ENCODE measurements at regions not wholly inside any gene's neighbourhood (a gene's known extent, or its start where the extent isn't known, plus 50 kb on each side); places are given as distances from the start of the nearest gene placed in this dataset.
"Not testable (repeated sequence)": the region's sequence is repeated elsewhere in the genome, so short reads cannot be mapped to it uniquely, and the experiment has no call there.

GRCh38 chr9:75265525-75265972 lies 177.2 kb downstream of the OSTF1 start:
- Histone ChIP-seq H3K27me3 (ENCODE audit: control insufficient read depth in 1 of 2, insufficient read depth in 2 of 2, low read length in 2 of 2) (no peaks in the 10 kb centered on the region), H3K27ac (ENCODE audit: low read depth in 1 of 2, low read length in 2 of 2) (no peak overlapping the region), H3K4me1 (ENCODE audit: insufficient read depth, low read length) (no peaks in the 10 kb centered on the region), H3K36me3 (ENCODE audit: insufficient read depth, low read length) (no peaks in the 10 kb centered on the region), H3K9me3 (ENCODE audit: control insufficient read depth in 1 of 2, insufficient read depth in 1 of 2, low read length in 2 of 2) (no peaks in the 10 kb centered on the region), H3K4me3 (ENCODE audit: low read length) (no peak overlapping the region)
- intact Hi-C loops (cut with DNase I, micrococcal nuclease): loop anchor here (2.0 to 5.0 kb wide), 2 partner anchors 52 to 1037 kb away; no protein-coding TSS in a partner anchor
- Mint-ChIP-seq H3K9me3 (no peaks in the 10 kb centered on the region), H3K36me3 (ENCODE audit: low read depth) (no peaks in the 10 kb centered on the region), H3K4me3 (no peak overlapping the region), H3K27ac (no peak overlapping the region), H3K27me3 (no peaks in the 10 kb centered on the region), H3K4me1 (ENCODE audit: low read depth) (no peaks in the 10 kb centered on the region)
- ATAC-seq (ENCODE audit: poor library complexity) (peak; percentile 62), DNase-seq (peak in 13 of 14 experiments; percentile 1 to 69 (median 30))
- POLR2A ChIA-PET: no interaction called here
- CTCF ChIA-PET: interaction anchor here (1.0 to 2.0 kb wide), 2 partner anchors 13 to 1037 kb away, joined by 3 to 12 read pairs; no protein-coding TSS in a partner anchor
- peak; percentile 97 for TF ChIP-seq CTCF (IDR thresholded peaks at IDR 0.05)

GRCh38 chr9:75269197-75269596 lies 180.9 kb downstream of the OSTF1 start:
- H3K27me3 Mint-ChIP-seq: no peaks in the 10 kb centered on the region
- no peak for TF ChIP-seq CTCF (IDR thresholded peaks at IDR 0.05)
- H3K4me1 Mint-ChIP-seq (ENCODE audit: low read depth): no peaks in the 10 kb centered on the region
- no peak overlapping the region for H3K27ac Mint-ChIP-seq
- no peak overlapping the region for H3K4me3 Mint-ChIP-seq
- peaks cover 0 to 7% of the 10 kb centered on the region in 2 experiments for H3K9me3 ChIP-seq (ENCODE audit: control insufficient read depth in 1 of 2, insufficient read depth in 1 of 2, low read length in 2 of 2)
- intact Hi-C loops (cut with DNase I, micrococcal nuclease): loop anchor here in 1 of 2 experiments (5.0 kb wide), 1 partner anchor 48 kb away; no protein-coding TSS in a partner anchor
- DNase-seq (no peak), ATAC-seq (ENCODE audit: poor library complexity) (no peak)
- no peaks in the 10 kb centered on the region for H3K36me3 ChIP-seq (ENCODE audit: insufficient read depth, low read length)
- no peaks in the 10 kb centered on the region for H3K27me3 ChIP-seq (ENCODE audit: control insufficient read depth in 1 of 2, insufficient read depth in 2 of 2, low read length in 2 of 2)
- no peak overlapping the region for H3K27ac ChIP-seq (ENCODE audit: low read depth in 1 of 2, low read length in 2 of 2)
- no peaks in the 10 kb centered on the region for H3K36me3 Mint-ChIP-seq (ENCODE audit: low read depth)
- H3K4me1 ChIP-seq (ENCODE audit: insufficient read depth, low read length): no peaks in the 10 kb centered on the region
- CTCF ChIA-PET: interaction anchor here (1.4 kb wide), 1 partner anchor 1033 kb away, joined by 3 read pairs; no protein-coding TSS in a partner anchor
- H3K4me3 ChIP-seq (ENCODE audit: low read length): no peak overlapping the region
- peaks cover 7% of the 10 kb centered on the region for H3K9me3 Mint-ChIP-seq
- POLR2A ChIA-PET: no interaction called here

- H3K4me1 Mint-ChIP-seq (ENCODE audit: low read depth); DNase-seq; CTCF ChIA-PET; intact Hi-C loops (cut with DNase I, micrococcal nuclease); H3K36me3 Mint-ChIP-seq (ENCODE audit: low read depth); H3K9me3 ChIP-seq (ENCODE audit: control insufficient read depth in 1 of 2, insufficient read depth in 1 of 2, low read length in 2 of 2); H3K4me3 ChIP-seq (ENCODE audit: low read length); H3K27ac ChIP-seq (ENCODE audit: low read depth in 1 of 2, low read length in 2 of 2); ATAC-seq (ENCODE audit: poor library complexity); H3K27ac Mint-ChIP-seq; POLR2A ChIA-PET; H3K27me3 Mint-ChIP-seq; H3K27me3 ChIP-seq (ENCODE audit: control insufficient read depth in 1 of 2, insufficient read depth in 2 of 2, low read length in 2 of 2); H3K36me3 ChIP-seq (ENCODE audit: insufficient read depth, low read length); H3K4me1 ChIP-seq (ENCODE audit: insufficient read depth, low read length); H3K4me3 Mint-ChIP-seq: not testable (repeated sequence)
- H3K9me3 Mint-ChIP-seq: peaks cover 10% of the 10 kb centered on the region
Measured at GRCh38 chr9:75273055-75273454, 184.7 kb downstream of the OSTF1 start.

- DNase-seq (no peak), ATAC-seq (ENCODE audit: poor library complexity) (no peak)
- no peak overlapping the region for H3K4me3 Mint-ChIP-seq
- H3K27me3 Mint-ChIP-seq: no peaks in the 10 kb centered on the region
- Histone ChIP-seq H3K4me1 (ENCODE audit: insufficient read depth, low read length) (no peaks in the 10 kb centered on the region), H3K27me3 (ENCODE audit: control insufficient read depth in 1 of 2, insufficient read depth in 2 of 2, low read length in 2 of 2) (no peaks in the 10 kb centered on the region), H3K4me3 (ENCODE audit: low read length) (no peak overlapping the region), H3K9me3 (ENCODE audit: control insufficient read depth in 1 of 2, insufficient read depth in 1 of 2, low read length in 2 of 2) (peaks cover 0 to 7% of the 10 kb centered on the region in 2 experiments), H3K36me3 (ENCODE audit: insufficient read depth, low read length) (no peaks in the 10 kb centered on the region), H3K27ac (ENCODE audit: low read depth in 1 of 2, low read length in 2 of 2) (no peak overlapping the region)
- TF ChIP-seq CTCF (IDR thresholded peaks at IDR 0.05): no peak
- H3K36me3 Mint-ChIP-seq (ENCODE audit: low read depth): no peaks in the 10 kb centered on the region
- ChIA-PET CTCF (no interaction called here), POLR2A (no interaction called here)
- H3K9me3 Mint-ChIP-seq: peaks cover 10% of the 10 kb centered on the region
- no peaks in the 10 kb centered on the region for H3K4me1 Mint-ChIP-seq (ENCODE audit: low read depth)
- H3K27ac Mint-ChIP-seq: no peak overlapping the region
- intact Hi-C loops (cut with DNase I, micrococcal nuclease): no loop called here
Measured at GRCh38 chr9:75274781-75275180, 186.5 kb downstream of the OSTF1 start.

Data from CD4-positive, alpha-beta T cell (primary cell).